GM20000 (cell line): ENCODE measurements at regions not wholly inside any gene's neighbourhood (a gene's known extent, or its start where the extent isn't known, plus 50 kb on each side); places are given as distances from the start of the nearest gene placed in this dataset.

Experiments used
- DNase-seq: peaks from one replicate; pipeline ENCODE4 v3.0.0; 2012; ENCODE audit warnings: low spot score
- CTCF ChIP-seq: IDR thresholded peaks from 2 replicates; pipeline ENCODE4 v1.5.1; 2012; ENCODE audit warnings: mild to moderate bottlenecking, control low read depth; ENCODE audit errors: extremely low read depth, missing control alignments

- no peak for TF ChIP-seq CTCF
- no peak for DNase-seq
These were observed 109.0 kb downstream of the ZNF518B start for GRCh38 chr4:10348241-10348640.

- no peak for TF ChIP-seq CTCF
- DNase-seq: no peak
These were observed 109.4 kb downstream of the ZNF518B start for GRCh38 chr4:10347815-10348214.

GRCh38 chr4:10347281-10347795 lies 109.9 kb downstream of the ZNF518B start:
- no peak for DNase-seq
- no peak for TF ChIP-seq CTCF

- no peak for DNase-seq
- TF ChIP-seq CTCF: no peak
These were observed 111.2 kb downstream of the ZNF518B start for GRCh38 chr4:10346023-10346422.

DNA sequence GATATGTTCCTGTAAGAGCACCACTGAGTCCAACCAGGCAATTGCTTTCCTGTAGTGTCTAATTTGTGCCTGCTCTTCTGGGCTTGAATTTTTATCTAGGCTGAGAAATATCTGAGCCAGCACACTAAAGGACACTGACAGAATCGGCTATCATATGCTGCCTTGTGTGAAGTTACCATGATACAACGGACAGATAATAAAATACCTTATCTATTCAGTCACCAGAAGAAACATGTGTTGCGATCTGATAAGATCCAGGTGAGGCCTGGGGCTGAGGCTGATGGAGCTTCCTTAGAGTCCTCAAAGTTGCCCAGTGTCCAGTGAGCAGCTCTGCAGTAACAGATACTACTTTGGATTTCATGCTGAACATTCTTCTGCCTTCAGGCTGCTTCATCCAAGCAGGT lies 111.8 kb downstream of the ZNF518B start:
- no peak for DNase-seq
- TF ChIP-seq CTCF: no peak

- no peak for TF ChIP-seq CTCF
- DNase-seq: no peak
These were observed 112.4 kb downstream of the ZNF518B start for GRCh38 chr4:10344824-10345223.

GRCh38 chr4:10343656-10344055 lies 113.6 kb downstream of the ZNF518B start:
- no peak for DNase-seq
- TF ChIP-seq CTCF: no peak
